Testis (tissue), 2 donors: ENCODE measurements at regions not wholly inside any gene's neighbourhood (a gene's known extent, or its start where the extent isn't known, plus 50 kb on each side); places are given as distances from the start of the nearest gene placed in this dataset.

ENCODE experiments used
- CTCF ChIP-seq, 3 experiments: fragments of 450-650 bp in 2 of 3; fragments of 200-600 bp in 1 of 3; sonication (generic) in 1 of 3; IDR thresholded peaks; one replicate each; pipeline ENCODE4 v1.5.1; 2016 to 2019; ENCODE audit warnings: antibody characterized with exemption in 3 of 3, mild to moderate bottlenecking in 2 of 3, moderate library complexity in 1 of 3
- POLR2A ChIP-seq: fragments of 450-650 bp; IDR thresholded peaks from one replicate; pipeline ENCODE4 v1.6.1; 2017; ENCODE audit warnings: antibody characterized with exemption, mild to moderate bottlenecking, moderate library complexity

- TF ChIP-seq CTCF (IDR thresholded peaks at IDR 0.05) (no peak), POLR2A (no peak)
Measured at GRCh38 chr12:61848893-61849292, 411.3 kb upstream of the USP15 start.
